Dermis blood vessel endothelial cell (primary cell): ENCODE measurements at regions not wholly inside any gene's neighbourhood (a gene's known extent, or its start where the extent isn't known, plus 50 kb on each side); places are given as distances from the start of the nearest gene placed in this dataset.
"Not testable (repeated sequence)": the region's sequence is repeated elsewhere in the genome, so short reads cannot be mapped to it uniquely, and the experiment has no call there.

Experiments used
- DNase-seq: peaks from one replicate; pipeline ENCODE4 v3.0.0; 2010

DNA sequence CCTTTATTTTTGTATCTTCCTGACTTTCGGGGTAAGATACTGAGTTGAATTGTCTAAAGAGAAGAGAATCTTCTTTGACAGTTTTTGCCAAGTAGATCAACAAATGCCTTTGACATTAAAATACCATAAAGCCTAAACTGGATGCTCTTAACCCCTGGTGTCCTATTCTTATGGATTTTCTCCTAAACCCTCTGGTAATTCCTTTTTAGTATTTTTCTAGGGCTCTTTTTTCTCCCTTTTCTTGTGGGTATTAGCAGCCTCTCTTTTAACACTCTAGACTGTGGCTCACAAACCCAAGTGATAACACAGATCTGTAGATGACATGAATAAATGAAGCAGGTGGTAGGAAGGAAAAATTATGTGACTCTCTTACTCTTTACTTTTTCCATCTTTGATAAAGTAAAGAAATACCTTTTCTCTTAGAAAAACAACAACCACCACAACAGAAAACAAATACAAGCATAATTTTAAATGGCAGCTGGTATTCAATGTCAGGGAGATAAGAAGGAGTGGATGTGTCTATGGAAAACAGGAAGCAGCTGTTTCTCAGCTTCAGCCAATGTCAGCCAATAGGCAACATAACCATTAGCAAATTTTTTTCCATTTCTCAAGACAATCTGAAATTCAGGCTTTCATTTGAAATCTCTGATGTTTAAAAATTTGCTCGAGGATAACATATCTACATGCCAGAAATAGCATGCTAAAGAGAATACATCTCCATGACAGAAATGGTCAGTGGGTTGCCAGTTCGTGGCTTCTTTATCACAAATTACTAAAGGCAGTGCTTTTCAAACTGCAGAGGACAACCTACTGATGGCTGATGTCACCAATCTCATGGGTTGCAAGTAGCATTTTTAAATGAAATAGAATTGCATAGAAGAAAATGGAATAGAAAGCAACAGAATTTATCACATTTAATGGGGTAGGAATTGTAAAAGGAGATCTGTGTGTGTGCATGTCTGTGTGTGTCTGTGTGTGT, 123.1 kb upstream of the KRR1 start:
- DNase-seq, result peak; percentile 63

DNA sequence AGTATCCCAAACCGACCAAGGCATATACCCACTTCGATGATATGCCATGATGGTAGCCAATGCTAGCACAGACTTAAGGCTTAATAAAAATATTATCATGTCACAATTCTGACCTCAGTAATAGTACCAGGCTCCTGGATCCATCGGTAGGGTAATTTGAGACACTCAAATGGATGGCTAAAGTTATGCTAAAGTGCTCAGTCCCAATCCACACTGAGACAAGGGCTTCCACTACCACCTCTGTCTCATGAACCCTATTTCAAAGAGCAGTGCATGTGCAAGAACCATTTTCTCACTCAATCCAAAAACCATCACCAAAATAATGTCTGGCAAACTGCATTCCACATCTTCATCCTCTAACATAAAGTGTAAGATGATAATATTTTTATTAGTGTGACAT, 122.4 kb upstream of the KRR1 start:
- no peak for DNase-seq

GRCh38 chr12:75632442-75632841, 121.0 kb upstream of the KRR1 start:
- DNase-seq, result peak; percentile 73

DNA sequence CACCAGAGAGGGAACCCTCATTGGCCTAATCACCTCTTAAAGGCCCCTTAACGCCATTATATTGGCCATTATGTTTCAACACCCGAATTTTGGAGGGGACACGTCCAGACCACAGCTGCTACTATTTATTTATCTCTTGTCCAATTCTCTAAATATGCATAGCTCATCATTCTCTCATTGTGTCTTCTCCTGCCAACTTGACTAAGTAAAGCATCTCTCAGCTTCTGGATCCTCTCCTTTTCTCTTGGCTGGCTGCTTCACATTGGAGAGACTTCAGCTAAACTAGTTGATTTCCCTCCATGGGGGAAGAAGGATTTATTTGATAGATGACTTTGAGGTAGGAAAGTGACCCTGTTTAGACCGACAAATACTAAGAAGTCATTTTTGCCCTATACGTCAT, 120.4 kb upstream of the KRR1 start:
- no peak for DNase-seq

DNA sequence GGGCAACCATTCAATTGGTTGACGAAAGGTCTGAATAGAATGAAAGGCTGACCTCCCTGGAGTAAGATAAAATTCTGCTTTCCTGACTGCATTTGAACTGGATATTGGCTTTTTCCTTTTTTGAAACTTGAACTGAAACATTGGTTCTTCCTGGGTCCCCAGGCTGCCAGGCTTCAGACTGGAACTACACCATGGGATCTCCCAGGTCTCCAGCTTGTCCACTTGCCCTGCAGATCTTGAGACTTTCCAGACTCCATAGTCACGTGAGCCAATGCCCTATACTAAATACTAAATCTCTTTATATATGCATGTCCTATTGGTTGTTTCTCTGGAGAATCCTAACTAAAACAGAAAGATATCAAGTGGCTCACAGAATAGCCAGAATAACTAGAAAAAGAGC, 118.7 kb upstream of the KRR1 start:
- no peak for DNase-seq

- no peak for DNase-seq
Observed at GRCh38 chr12:75628916-75629315, 117.5 kb upstream of the KRR1 start.

GRCh38 chr12:75628511-75628910, 117.1 kb upstream of the KRR1 start:
- DNase-seq, result no peak

DNA sequence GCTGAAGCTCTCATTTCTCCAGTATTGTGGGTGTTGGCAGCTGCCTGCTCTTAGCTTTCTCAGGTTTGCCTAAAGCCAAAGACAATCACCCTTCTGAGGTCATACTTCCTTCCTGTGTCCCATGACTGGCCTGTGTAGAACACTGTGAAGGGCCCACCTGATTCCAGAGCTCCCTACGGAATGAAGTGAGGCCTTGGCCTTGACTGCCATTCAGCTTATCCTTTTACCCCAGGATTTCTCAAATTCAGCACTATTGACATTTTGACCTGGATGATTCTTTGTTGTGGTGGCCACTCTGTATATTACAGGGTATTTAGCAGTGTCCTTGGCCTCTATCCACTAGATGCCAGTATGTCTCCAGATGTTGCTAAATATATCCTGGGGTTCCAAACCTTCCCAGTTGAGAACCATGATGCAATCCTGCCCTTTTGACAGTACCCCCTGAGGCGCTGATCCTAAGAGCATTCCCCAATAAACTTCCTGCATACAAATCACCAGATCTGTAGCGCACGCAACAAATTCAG, 112.3 kb upstream of the KRR1 start:
- peak; percentile 77 for DNase-seq

DNA sequence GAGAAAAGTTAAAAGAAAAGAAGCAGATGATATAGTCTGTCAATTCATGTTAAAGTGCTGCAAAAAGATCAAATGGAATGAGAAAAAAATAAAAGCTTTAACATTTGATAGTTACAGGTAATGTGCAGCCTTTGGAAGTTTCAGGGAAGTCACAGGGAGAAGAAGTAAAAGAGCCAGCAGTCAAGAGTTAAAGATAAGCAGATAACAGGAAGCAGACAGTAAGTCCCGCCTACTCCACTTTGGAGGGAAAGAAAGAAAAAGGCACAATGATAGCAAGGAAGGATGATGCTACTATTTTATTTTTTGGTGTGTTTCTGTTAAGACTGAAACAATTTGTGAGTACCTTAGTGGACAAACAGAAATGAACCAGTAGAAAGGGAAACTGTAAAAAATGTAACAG, 111.1 kb upstream of the KRR1 start:
- DNase-seq, result no peak

DNA sequence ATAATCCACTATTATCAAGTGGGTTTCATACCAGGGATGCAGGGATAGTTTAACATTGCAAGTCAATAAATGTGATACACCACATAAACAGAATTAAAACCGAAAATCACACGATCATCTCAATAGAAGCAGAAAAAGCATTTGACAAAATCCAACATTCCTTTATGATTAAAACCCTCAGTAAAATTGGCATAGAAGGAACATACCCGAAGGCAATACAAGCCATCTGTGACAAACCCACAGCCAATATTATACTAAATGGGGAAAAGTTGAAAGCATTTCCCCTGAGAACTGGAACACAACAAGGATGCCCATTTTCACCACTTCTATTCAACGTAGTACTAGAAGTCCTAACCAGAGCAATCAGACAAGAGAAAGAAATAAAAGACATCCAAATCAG, 103.0 kb upstream of the KRR1 start:
- DNase-seq, result not testable (repeated sequence)

- no peak for DNase-seq
Observed at GRCh38 chr12:75613981-75614380, 102.6 kb upstream of the KRR1 start.

- no peak for DNase-seq
Observed at GRCh38 chr12:75611041-75611440, 99.6 kb upstream of the KRR1 start.

- DNase-seq, result no peak
Observed at GRCh38 chr12:75606956-75607355, 95.5 kb upstream of the KRR1 start.

GRCh38 chr12:75606151-75606550, 94.7 kb upstream of the KRR1 start:
- DNase-seq, result peak; percentile 42

DNA sequence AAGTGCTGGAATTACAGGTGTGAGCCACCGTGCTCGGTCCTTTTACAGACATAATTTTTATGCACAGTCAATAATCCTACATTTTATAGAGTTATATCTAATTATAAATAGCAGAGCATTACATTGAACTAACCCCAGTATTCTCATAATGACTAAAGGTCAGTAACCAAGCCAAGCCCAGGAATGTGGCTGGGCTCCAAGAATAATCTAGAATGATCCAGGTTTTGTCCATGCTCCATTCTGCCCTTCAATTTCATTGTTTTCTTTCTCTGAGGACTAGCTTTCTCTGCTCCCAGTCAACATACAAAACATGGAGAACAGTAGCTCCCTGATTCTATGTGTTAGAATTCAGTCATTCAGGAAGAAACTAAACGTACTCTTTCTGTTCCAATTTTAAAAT, 92.1 kb upstream of the KRR1 start:
- DNase-seq, result peak; percentile 58

DNA sequence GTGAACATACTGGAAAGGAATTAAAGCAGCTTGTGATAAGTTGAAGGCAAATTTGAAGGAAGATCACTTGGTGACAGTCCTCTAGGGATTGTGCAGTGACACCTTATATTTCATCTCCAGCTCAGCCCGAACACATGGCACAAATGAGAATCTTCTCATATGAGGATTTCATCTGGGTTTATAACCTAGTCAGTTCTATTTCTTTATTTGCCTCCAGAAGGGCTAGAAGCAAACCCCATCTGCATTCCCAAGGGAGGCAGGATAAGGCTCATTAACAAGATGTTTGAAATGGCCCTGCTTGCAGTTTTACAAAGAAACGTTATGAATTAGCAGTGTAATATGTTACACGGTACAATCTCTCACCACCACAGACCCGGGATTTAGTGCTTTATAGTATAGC, 90.7 kb upstream of the KRR1 start:
- no peak for DNase-seq

DNA sequence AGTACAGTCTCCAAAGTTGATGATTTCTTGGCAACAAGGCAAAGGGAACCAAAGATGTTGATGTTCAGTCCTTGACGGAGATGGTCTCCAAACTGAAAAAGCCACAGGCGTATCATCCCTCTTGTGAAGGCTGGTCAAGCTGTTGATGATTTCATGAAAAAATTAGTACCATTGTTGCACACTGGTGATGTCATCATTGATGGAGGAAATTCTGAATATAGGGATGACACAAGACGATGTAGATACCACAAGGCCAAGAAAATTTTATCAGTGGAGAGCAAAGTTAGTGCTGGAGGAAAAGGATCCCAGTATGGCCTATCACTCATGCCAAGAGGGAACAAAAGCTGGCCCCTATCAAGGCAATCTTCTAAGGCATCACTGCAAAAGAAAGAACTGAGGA, 88.7 kb upstream of the KRR1 start:
- no peak for DNase-seq

DNA sequence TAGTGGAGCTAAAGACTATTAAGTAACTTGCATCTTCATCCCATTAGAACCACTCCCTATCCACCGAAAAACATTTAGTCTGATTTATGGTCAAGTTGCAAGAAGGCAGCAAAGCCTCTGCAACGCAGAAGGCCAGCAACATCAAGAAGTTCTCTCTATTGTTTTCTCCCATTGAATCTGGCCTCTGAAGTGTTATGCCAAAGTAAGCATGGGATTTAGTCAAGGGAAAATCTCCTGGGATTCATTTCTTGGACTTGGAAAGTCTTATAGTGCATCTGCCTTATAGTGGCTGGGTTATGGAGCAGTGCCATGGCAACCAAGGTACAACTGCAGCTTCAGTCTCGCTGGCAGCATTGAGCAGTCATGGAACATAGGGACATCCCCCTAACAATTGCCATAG, 87.7 kb upstream of the KRR1 start:
- no peak for DNase-seq

GRCh38 chr12:75596406-75596805, 85.0 kb upstream of the KRR1 start:
- no peak for DNase-seq

DNA sequence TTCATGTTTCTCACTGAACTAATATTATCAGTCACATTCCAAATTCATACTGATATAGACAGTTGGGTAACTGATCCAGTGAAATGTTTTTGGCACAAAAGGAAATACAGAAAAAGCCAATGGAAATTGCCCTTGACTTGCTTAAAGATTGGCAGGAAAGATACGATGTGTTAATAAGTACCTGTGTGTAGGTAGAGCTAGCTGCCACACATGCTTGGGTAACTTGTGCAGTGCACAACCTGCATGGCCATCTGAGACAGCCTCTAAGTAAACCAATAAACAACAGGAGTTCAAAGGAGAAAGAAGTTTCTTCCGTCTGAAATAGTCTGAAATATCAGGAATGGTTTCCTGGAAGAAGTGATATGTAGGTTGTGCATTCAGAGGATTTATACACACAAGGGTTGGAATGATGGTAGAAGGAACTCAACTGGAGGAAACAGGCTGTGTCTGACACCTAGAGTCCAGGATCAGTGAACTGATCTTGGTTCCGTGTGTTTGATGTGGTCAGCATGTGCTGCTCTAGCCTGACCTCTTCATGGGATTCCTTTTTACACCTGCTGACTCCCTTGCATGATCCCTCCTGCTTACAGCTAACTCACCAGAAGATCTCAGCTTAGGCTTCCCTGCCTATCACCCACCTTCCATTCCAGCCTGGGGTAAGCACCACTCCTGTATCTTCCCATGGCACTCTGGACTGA, 81.4 kb upstream of the KRR1 start:
- no peak for DNase-seq

GRCh38 chr12:75592086-75592485, 80.7 kb upstream of the KRR1 start:
- DNase-seq, result no peak

GRCh38 chr12:75591628-75592027, 80.2 kb upstream of the KRR1 start:
- no peak for DNase-seq

- DNase-seq, result no peak
Observed at GRCh38 chr12:75589801-75590200, 78.4 kb upstream of the KRR1 start.
